H1 (cell line): ENCODE measurements at regions not wholly inside any gene's neighbourhood (a gene's known extent, or its start where the extent isn't known, plus 50 kb on each side); places are given as distances from the start of the nearest gene placed in this dataset.

Experiments used
- CTCF ChIA-PET: fragments of 300-600 bp; sonication (Branson Sonifier 250); formaldehyde crosslinking; loops from one replicate; lab custom pipeline; 2021; ENCODE audit not compliant: partially characterized antibody; lab: Charles Lee
- POLR2A ChIA-PET: fragments of 300-600 bp; sonication (Branson Sonifier 250); formaldehyde crosslinking; loops from one replicate; lab custom pipeline; 2021; ENCODE audit warnings: inconsistent platforms; ENCODE audit not compliant: partially characterized antibody; lab: Charles Lee
- DNase-seq, 2 experiments: peaks; one replicate each; pipeline versions ENCODE4 v3.0.0 to v3.0.0-alpha.2; 2010 to 2022; ENCODE audit warnings: low spot score in 2 of 2, low read depth in 1 of 2, mixed read lengths in 1 of 2
- FAIRE-seq: peaks from 2 replicates; lab custom pipeline; 2011; peaks lifted over from hg19 to GRCh38; lab: Jason Lieb, UNC
- H2AFZ ChIP-seq: 2 replicates; pipeline ENCODE4 v1.8.1; 2012; ENCODE audit warnings: low read length, inconsistent platforms
- H2AK5ac ChIP-seq: 2 replicates; pipeline ENCODE4 v1.6.1; 2013; ENCODE audit warnings: low read depth, low read length
- H2BK120ac ChIP-seq: replicated peaks from 2 replicates; pipeline ENCODE3; 2013; ENCODE audit warnings: low read depth, low read length, inconsistent platforms
- H2BK12ac ChIP-seq: 2 replicates; pipeline ENCODE4 v1.6.1; 2013; ENCODE audit warnings: low read depth, low read length
- H2BK15ac ChIP-seq: 2 replicates; pipeline ENCODE4 v1.6.1; 2013; ENCODE audit warnings: low read length
- H2BK20ac ChIP-seq: 2 replicates; pipeline ENCODE4 v1.6.1; 2013; ENCODE audit warnings: low read length
- H2BK5ac ChIP-seq: 2 replicates; pipeline ENCODE4 v1.6.1; 2013; ENCODE audit warnings: low read depth, low read length
- H3K14ac ChIP-seq: 2 replicates; pipeline ENCODE4 v1.6.1; 2013; ENCODE audit warnings: inconsistent platforms; ENCODE audit not compliant: insufficient read length
- H3K18ac ChIP-seq: 2 replicates; pipeline ENCODE4 v1.6.1; 2013; ENCODE audit warnings: low read length; ENCODE audit errors: extremely low read depth
- H3K23ac ChIP-seq: 2 replicates; pipeline ENCODE4 v1.6.1; 2013; ENCODE audit warnings: inconsistent platforms; ENCODE audit not compliant: insufficient read length
- H3K23me2 ChIP-seq: 2 replicates; pipeline ENCODE4 v1.6.1; 2013; ENCODE audit warnings: low read depth, low read length
- H3K27ac ChIP-seq: 2 replicates; pipeline ENCODE4 v1.6.1; 2011; ENCODE audit warnings: low read depth, low read length, inconsistent platforms
- H3K27me3 ChIP-seq, 4 experiments: replicated peaks in 1 of 4; 1 replicate in 1 of 4; 2 replicates in 3 of 4; pipeline versions ENCODE4 v1.6.1 to v1.8.1; 2011 to 2013; ENCODE audit warnings: low read length in 3 of 4, mild to moderate bottlenecking in 3 of 4, inconsistent platforms in 2 of 4, mixed read lengths in 2 of 4, moderate library complexity in 1 of 4; ENCODE audit not compliant: control insufficient read depth in 3 of 4, insufficient read depth in 3 of 4; ENCODE audit errors: extremely low read depth in 1 of 4
- H3K36me3 ChIP-seq, 4 experiments: 2 replicates each; pipeline versions ENCODE4 v1.6.1 to v1.8.1; 2011 to 2013; ENCODE audit warnings: mild to moderate bottlenecking in 4 of 4, low read length in 3 of 4, moderate library complexity in 2 of 4, control low read depth in 1 of 4, inconsistent platforms in 1 of 4; ENCODE audit not compliant: insufficient read depth in 4 of 4, control insufficient read depth in 2 of 4
- H3K4ac ChIP-seq: replicated peaks from 2 replicates; pipeline ENCODE3; 2013; ENCODE audit warnings: low read length, low read depth, mixed read lengths, inconsistent platforms; ENCODE audit not compliant: insufficient read length
- H3K4me1 ChIP-seq, 4 experiments: replicated peaks in 1 of 4; 1 replicate in 1 of 4; 2 replicates in 3 of 4; pipeline versions ENCODE4 v1.6.1 to v1.8.1; 2011 to 2013; ENCODE audit warnings: low read length in 3 of 4, inconsistent platforms in 2 of 4, mixed read lengths in 1 of 4; ENCODE audit not compliant: insufficient read depth in 4 of 4, control insufficient read depth in 3 of 4
- H3K4me2 ChIP-seq, 2 experiments: 2 replicates each; pipeline versions ENCODE4 v1.6.1 to v1.8.1; 2011 to 2013; ENCODE audit warnings: low read depth in 2 of 2, low read length in 2 of 2, control low read depth in 1 of 2, inconsistent platforms in 1 of 2, mild to moderate bottlenecking in 1 of 2; ENCODE audit not compliant: insufficient read depth in 1 of 2
- H3K4me3 ChIP-seq, 4 experiments: fragments of 200-600, 300-600 bp in 1 of 4; sonication (generic), shearing (Covaris generic), sonication (Bioruptor Twin) in 1 of 4; 2 replicates each; pipeline versions ENCODE4 v1.5.1 to v1.8.1; 2011 to 2016; ENCODE audit warnings: low read length in 4 of 4, low read depth in 3 of 4, control low read depth in 2 of 4, inconsistent platforms in 2 of 4, mild to moderate bottlenecking in 2 of 4, mixed read lengths in 1 of 4, moderate library complexity in 1 of 4; ENCODE audit not compliant: insufficient read depth in 2 of 4; ENCODE audit errors: extremely low read depth in 1 of 4
- H3K56ac ChIP-seq: replicated peaks from 2 replicates; pipeline ENCODE3; 2013; ENCODE audit warnings: low read depth, mild to moderate bottlenecking, mixed read lengths, low read length, inconsistent platforms; ENCODE audit not compliant: insufficient read length
- H3K79me1 ChIP-seq: 2 replicates; pipeline ENCODE4 v1.6.1; 2013; ENCODE audit warnings: low read depth, low read length, control low read depth
- H3K79me2 ChIP-seq, 2 experiments: 2 replicates each; pipeline versions ENCODE4 v1.6.1 to v1.8.1; 2012 to 2013; ENCODE audit warnings: low read length in 2 of 2, mild to moderate bottlenecking in 2 of 2, inconsistent platforms in 1 of 2; ENCODE audit not compliant: insufficient read depth in 2 of 2, control insufficient read depth in 1 of 2
- H3K9ac ChIP-seq, 4 experiments: replicated peaks in 1 of 4; 1 replicate in 1 of 4; 2 replicates in 3 of 4; pipeline versions ENCODE4 v1.6.1 to v1.8.1; 2011 to 2013; ENCODE audit warnings: low read depth in 3 of 4, low read length in 3 of 4, control low read depth in 2 of 4, mild to moderate bottlenecking in 2 of 4, moderate library complexity in 2 of 4, inconsistent platforms in 1 of 4; ENCODE audit errors: extremely low read depth in 1 of 4
- H3K9me3 ChIP-seq, 2 experiments: 2 replicates each; pipeline versions ENCODE4 v1.6.1 to v1.8.1; 2012 to 2013; ENCODE audit warnings: mild to moderate bottlenecking in 2 of 2, moderate library complexity in 2 of 2, control low read depth in 1 of 2, inconsistent platforms in 1 of 2, low read depth in 1 of 2, low read length in 1 of 2, mixed read lengths in 1 of 2; ENCODE audit not compliant: insufficient read depth in 2 of 2
- H4K20me1 ChIP-seq, 2 experiments: replicated peaks in 1 of 2; 2 replicates each; pipeline versions ENCODE3 to v1.8.1; 2011 to 2013; ENCODE audit warnings: inconsistent platforms in 2 of 2, low read length in 2 of 2, mild to moderate bottlenecking in 1 of 2; ENCODE audit not compliant: insufficient read depth in 2 of 2, control insufficient read depth in 1 of 2
- H4K5ac ChIP-seq: 2 replicates; pipeline ENCODE4 v1.6.1; 2013; ENCODE audit warnings: low read length, low read depth, mixed read lengths, inconsistent platforms; ENCODE audit not compliant: insufficient read length
- H4K8ac ChIP-seq: 2 replicates; pipeline ENCODE4 v1.8.0; 2013; ENCODE audit warnings: mild to moderate bottlenecking, moderate library complexity, low read length, inconsistent platforms; ENCODE audit not compliant: insufficient read depth; ENCODE audit errors: extremely low read depth
- H4K91ac ChIP-seq: replicated peaks from 2 replicates; pipeline ENCODE3; 2013; ENCODE audit warnings: low read length, mixed read lengths, inconsistent platforms; ENCODE audit not compliant: insufficient read length
- BRCA1 ChIP-seq: IDR thresholded peaks from 2 replicates; pipeline ENCODE4 v1.6.1; 2012; ENCODE audit warnings: low read depth, low read length, improper control_type of control experiment
- HDAC2 ChIP-seq, 2 experiments: fragments of 300-600 bp in 1 of 2; sonication (generic) in 1 of 2; IDR thresholded peaks; 2 replicates each; pipeline ENCODE4 v1.6.1; 2011 to 2012; ENCODE audit warnings: low read depth in 2 of 2, low read length in 2 of 2, mild to moderate bottlenecking in 2 of 2, moderate library complexity in 2 of 2, borderline replicate concordance in 1 of 2, inconsistent platforms in 1 of 2
- JUN ChIP-seq: IDR thresholded peaks from 2 replicates; pipeline ENCODE4 v1.6.1; 2011; ENCODE audit warnings: low read depth, mild to moderate bottlenecking, improper control_type of control experiment, low read length
- POLR2A ChIP-seq, 2 experiments: IDR thresholded peaks; 1 replicate in 1 of 2; 2 replicates in 1 of 2; pipeline ENCODE4 v1.6.1; 2011; ENCODE audit warnings: low read depth in 2 of 2, low read length in 2 of 2, mild to moderate bottlenecking in 2 of 2; ENCODE audit errors: control extremely low read depth in 1 of 2
- SP1 ChIP-seq: IDR thresholded peaks from 2 replicates; pipeline ENCODE4 v1.6.1; 2011; ENCODE audit warnings: low read depth, low read length
- SP4 ChIP-seq: IDR thresholded peaks from 2 replicates; pipeline ENCODE4 v1.6.1; 2012; ENCODE audit warnings: low read length, inconsistent platforms
- WGBS, 2 experiments: shearing (Covaris generic) in 1 of 2; methylation state at CpG; one replicate each; pipeline versions ENCODE4 v1.1.6 to v1.1.7; 2013 to 2015; ENCODE audit warnings: low lambda C conversion rate in 2 of 2, mixed read lengths in 2 of 2, inconsistent platforms in 1 of 2, low coverage in 1 of 2, missing lambda C conversion rate in 1 of 2; ENCODE audit not compliant: insufficient replicate concordance in 2 of 2, insufficient coverage in 1 of 2, insufficient read length in 1 of 2; ENCODE audit errors: extremely low coverage in 1 of 2, missing lambda C conversion rate in 1 of 2; 5-methylcytosine and 5-hydroxymethylcytosine counted together
- TF ChIP-seq, protein P1 (sequence below), 3 experiments: IDR thresholded peaks; 1 replicate in 2 of 3; 2 replicates in 1 of 3; pipeline versions ENCODE4 v1.5.1 to v1.6.1; 2011; ENCODE audit warnings: low read length in 3 of 3, mild to moderate bottlenecking in 3 of 3, inconsistent platforms in 2 of 3, low read depth in 1 of 3, moderate library complexity in 1 of 3; ENCODE audit not compliant: insufficient read depth in 1 of 3; ENCODE audit errors: control extremely low read depth in 1 of 3

DNA sequence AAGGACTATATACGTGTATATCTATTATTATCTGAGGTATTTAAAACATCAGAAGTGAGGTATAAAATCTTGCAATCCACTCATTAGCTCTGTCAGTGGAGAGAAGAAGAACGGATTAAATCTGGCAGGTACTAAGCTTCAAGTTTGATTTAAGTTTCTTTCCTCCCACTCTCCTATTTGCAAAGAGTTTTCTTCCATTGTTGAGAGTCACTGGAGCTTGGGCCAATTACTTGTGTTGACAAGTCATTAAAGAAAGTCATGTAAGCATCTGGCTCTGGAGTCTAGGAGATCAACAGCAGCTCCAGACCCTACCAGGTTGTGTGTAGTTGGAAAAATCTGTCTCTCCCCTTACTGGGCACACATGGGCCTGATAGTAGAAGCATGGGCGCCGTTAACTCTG is 476.8 kb upstream of the SMARCA2 start:
- TF ChIP-seq, protein P1, sequence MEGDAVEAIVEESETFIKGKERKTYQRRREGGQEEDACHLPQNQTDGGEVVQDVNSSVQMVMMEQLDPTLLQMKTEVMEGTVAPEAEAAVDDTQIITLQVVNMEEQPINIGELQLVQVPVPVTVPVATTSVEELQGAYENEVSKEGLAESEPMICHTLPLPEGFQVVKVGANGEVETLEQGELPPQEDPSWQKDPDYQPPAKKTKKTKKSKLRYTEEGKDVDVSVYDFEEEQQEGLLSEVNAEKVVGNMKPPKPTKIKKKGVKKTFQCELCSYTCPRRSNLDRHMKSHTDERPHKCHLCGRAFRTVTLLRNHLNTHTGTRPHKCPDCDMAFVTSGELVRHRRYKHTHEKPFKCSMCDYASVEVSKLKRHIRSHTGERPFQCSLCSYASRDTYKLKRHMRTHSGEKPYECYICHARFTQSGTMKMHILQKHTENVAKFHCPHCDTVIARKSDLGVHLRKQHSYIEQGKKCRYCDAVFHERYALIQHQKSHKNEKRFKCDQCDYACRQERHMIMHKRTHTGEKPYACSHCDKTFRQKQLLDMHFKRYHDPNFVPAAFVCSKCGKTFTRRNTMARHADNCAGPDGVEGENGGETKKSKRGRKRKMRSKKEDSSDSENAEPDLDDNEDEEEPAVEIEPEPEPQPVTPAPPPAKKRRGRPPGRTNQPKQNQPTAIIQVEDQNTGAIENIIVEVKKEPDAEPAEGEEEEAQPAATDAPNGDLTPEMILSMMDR (IDR thresholded peaks at IDR 0.05; ENCODE audit: control extremely low read depth in 1 of 3, insufficient read depth in 1 of 3, low read depth in 1 of 3, low read length in 3 of 3) = no peak
- TF ChIP-seq JUN (no peak), HDAC2 (IDR thresholded peaks at IDR 0.05; ENCODE audit: borderline replicate concordance in 1 of 2, low read depth in 2 of 2, low read length in 2 of 2) (no peak), POLR2A (IDR thresholded peaks at IDR 0.05; ENCODE audit: control extremely low read depth in 1 of 2, low read depth in 2 of 2, low read length in 2 of 2) (no peak), SP1 (no peak), BRCA1 (no peak), SP4 (no peak)
- POLR2A ChIA-PET = no interaction called here
- 69% methylated on average over 4 of the region's 4 CpGs; no CpG with 5 or more reads in 1 of the 2 experiments for whole genome bisulfite sequencing, 2 experiments

More for the DNA sequence above, 476.8 kb upstream of the SMARCA2 start:
- H3K4ac ChIP-seq = no peak overlapping the region
- no peaks in the 10 kb centered on the region for H3K36me3 ChIP-seq
- H2BK15ac ChIP-seq = no peak overlapping the region
- H3K4me3 ChIP-seq = no peak overlapping the region
- H2AFZ ChIP-seq = no peak overlapping the region
- H3K9ac ChIP-seq = no peak overlapping the region
- DNase-seq = no peak
- H3K79me1 ChIP-seq = no peaks in the 10 kb centered on the region
- peaks cover 65 to 74% of the 10 kb centered on the region in 2 experiments for H3K9me3 ChIP-seq
- no peak overlapping the region for H3K23ac ChIP-seq
- no peaks in the 10 kb centered on the region for H4K20me1 ChIP-seq
- no peak overlapping the region for H2BK120ac ChIP-seq
- H3K27ac ChIP-seq = no peak overlapping the region
- H4K8ac ChIP-seq = no peak overlapping the region
- no peaks in the 10 kb centered on the region for H3K27me3 ChIP-seq
- no peak overlapping the region for H4K91ac ChIP-seq
- H2AK5ac ChIP-seq = no peak overlapping the region
- H3K14ac ChIP-seq = no peak overlapping the region
- no peak overlapping the region for H2BK12ac ChIP-seq
- no peak overlapping the region for H3K56ac ChIP-seq
- FAIRE-seq = no peak
- no peak overlapping the region for H3K18ac ChIP-seq
- H3K4me1 ChIP-seq = no peaks in the 10 kb centered on the region
- H2BK5ac ChIP-seq = no peak overlapping the region
- H2BK20ac ChIP-seq = no peak overlapping the region
- no peaks in the 10 kb centered on the region; the same call in 1 of the 2 replicates for H3K23me2 ChIP-seq
- H4K5ac ChIP-seq = no peak overlapping the region
- H3K4me2 ChIP-seq = no peak overlapping the region
- no peaks in the 10 kb centered on the region for H3K79me2 ChIP-seq
- CTCF ChIA-PET = no interaction called here
